ENCODE measurements at regions not wholly inside any gene's neighbourhood (a gene's known extent, or its start where the extent isn't known, plus 50 kb on each side); places are given as distances from the start of the nearest gene placed in this dataset.
"Not testable (repeated sequence)": the region's sequence is repeated elsewhere in the genome, so short reads cannot be mapped to it uniquely, and the experiment has no call there.

DNA sequence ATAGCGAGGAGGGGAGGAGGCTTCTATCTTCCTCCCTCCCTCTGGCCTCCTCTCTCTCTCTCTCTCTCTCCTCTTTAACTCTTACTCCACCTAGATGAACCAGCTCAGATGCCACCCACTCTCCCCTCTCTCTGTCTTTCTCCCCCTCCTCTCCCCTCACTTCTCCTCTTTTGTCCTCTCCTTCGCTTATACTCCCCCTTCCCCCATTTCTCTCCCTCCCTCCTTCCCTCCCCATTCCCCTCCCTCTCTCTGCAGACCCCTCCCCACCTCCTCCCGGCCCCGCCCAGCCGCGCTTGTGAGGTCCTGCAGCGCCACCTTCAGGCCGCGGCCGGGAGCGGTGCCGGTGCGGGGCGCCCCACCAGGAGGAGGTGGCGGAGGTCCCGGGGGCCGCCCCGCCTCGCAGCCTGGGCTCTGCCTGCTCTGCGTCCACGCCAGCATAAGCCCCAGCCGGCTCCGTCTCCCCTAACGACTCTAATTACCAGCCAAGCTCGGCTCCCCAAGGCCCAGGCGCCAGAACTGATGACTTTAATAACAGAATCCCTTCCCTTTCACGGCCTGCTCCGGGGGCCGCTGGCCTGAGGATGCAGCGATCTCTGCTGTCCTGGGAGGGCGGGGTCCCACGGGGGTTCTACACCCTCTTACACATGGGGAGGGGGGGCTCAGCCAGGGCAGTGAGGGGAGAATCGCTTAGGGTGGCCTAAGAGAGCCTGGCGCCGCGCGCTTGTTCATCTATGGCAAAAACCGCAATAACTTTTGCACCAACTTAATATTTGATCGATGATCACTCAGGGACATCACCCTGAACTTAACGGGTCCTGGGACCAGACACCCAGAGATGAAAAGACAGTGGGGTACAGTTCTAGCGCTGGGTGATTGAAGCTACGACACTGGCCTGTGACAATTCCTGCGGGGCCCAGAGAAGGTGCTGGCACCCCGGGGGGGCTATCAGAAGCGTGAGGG, 637.3 kb downstream of the MATN1 start:
- peak; percentile 67 for DNase-seq

GRCh38 chr1:30084909-30085571, 638.3 kb downstream of the MATN1 start:
- no peak for DNase-seq

GRCh38 chr1:30083800-30084464, 639.5 kb downstream of the MATN1 start:
- DNase-seq, result peak; percentile 81

GRCh38 chr1:30081379-30082102, 641.8 kb downstream of the MATN1 start:
- no peak for DNase-seq

DNA sequence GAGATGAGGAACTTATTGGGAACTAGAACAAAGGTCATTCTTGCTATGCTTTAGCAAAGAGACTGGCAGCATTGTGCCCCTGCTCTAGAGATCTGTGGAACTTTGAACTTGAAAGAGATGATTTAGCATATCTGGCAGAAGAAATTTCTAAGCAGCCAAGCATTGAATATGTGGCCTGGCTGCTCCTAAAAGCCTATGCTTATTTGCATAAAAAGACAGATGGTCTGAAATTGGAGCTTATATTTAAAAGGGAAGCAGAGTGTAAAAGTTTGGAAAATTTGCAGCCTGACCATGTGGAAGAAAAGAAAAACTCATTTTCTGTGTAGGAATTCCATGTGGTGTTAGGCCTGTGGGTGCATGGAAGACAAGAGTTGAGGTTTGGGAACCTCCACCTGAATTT, 647.5 kb downstream of the MATN1 start:
- DNase-seq, result not testable (repeated sequence)

DNA sequence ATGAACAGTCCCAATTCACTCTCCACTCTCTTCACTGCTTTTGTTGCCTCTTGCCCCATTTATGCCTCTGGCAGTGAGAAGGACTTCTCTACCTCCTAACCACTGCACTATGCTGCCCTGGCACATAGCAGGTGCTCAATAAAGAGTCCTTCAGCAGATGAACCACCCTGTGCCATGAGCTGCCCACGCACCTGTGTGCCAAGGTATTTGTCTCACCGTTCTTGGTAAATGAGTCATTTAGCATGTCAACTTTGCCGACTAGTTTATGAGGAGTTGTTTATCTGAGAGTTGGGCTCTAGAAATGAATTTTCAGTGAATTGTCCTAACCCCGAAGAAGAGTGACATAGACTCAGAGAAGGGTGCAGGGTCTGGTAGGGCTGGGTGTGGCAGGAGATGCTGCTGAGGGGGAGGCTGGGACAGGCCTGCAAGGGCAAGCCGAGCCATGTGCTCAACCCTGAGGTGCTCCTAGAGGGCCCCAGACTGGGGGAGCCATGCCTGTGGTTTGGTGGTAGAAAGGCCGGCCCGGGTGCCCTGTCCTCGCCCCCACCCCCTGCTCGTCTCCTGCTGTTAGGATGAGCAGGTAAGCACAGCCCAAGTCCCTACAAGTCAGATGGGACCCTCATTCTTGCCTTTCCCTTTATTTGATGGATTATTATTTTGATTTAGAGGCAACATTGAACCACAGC, 654.5 kb downstream of the MATN1 start:
- no peak for DNase-seq

- DNase-seq, result no peak
Observed at GRCh38 chr1:30064547-30064946, 658.8 kb downstream of the MATN1 start.

- DNase-seq, result no peak
Observed at GRCh38 chr1:30063621-30064280, 659.6 kb downstream of the MATN1 start.

DNA sequence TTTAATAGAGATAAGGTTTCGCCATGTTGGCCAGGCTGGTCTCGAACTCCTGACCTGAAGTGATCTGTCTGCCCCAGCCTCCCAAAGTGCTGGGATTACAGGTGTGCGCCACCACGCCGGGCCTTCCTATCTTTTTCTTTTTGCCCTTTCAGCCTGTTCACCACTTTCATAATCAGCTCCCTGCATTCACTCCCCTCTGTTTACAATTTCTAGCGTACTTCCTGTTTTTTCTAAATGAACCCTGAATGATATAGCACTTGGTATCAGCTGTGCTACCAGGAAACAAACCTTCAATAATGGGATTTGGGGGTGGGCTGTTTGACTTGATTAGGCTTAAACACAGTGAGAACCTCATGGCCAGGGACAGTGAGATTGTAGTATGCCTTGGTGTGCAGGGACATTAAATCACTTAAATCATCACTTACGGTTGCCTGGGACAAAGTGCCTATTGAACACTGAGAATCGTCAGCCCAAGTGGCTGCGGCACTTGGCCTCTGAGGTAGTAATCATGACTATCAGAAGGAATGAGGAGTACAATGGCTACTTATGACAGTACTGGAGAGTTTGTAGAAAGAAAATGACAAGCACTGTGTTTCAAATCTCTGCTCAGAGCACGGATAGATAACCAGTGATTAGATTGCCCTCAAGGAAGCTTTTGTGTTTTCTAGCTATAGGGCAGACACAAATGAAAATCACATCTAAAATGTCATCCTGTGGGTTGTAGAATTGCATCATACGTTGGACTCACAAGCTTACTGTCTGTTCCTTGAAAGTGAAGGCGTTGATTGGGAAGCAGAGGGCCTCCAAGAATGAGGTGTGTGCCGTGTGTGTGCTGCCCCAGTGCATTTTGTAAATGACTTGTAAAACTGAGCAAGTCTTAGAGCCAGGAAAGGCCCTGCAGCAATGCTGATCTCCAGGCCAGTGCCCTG, 661.8 kb downstream of the MATN1 start:
- DNase-seq, result no peak

- DNase-seq, result no peak
Observed at GRCh38 chr1:30060738-30061137, 662.6 kb downstream of the MATN1 start.

DNA sequence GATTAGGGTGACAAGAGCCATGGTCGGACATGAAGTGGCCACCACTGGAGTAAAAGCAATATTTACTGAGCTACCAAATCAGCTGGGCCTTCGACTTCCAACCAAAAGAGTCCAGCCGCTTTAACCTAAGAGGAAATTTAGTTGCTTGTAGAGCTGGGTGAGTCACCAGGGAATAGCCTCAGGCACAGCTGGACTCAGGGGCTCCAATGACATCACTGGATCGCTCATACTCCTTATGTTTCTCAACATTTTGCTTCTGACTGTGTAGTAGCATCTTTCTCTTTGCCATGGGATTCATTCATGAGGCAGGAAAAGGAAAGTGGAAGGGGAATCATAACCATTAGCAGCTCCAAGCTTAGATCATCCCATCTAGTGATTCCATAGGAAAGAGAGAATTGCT, 664.4 kb downstream of the MATN1 start:
- DNase-seq, result peak; percentile 72

- DNase-seq, result no peak
Observed at GRCh38 chr1:30054126-30054525, 669.3 kb downstream of the MATN1 start.

DNA sequence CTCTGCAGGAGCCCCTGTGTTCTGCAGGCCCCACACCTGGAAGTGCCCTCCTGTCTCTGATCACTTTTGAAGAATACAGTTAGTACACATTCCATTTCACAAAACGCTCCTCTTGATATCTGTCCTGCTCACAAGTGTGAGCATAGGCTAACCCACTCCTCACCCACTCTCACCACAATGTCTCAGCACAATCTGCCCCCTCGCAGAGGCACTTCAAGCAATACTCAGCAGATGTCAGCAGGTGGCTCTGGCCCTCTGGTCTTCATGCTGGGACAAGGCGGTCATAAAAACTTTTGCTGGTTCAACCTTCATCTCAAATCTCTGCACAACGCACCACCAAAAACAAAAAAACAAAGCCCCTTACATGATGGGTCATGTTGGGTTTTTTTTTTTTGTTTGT, 671.2 kb downstream of the MATN1 start:
- no peak for DNase-seq

DNA sequence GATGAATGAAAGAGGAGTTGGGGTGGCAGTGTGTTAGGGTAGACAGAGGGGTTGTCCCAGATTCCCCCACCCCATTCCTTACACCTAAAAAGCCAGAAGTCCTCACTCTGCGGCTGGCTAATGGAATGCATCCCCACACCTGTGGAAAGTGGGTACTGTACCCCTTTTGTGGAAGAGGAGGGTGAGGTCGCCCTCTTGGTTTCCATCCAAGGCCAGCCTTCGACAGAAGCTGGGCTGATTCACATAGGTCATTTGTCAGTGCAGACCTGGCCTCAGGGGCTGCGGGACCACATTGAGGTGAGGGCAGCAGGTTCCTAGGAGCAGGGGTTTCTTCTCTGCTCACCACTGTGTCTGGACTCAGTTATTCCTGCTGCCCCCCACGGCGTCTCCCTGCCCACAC, 671.6 kb downstream of the MATN1 start:
- DNase-seq, result no peak

DNA sequence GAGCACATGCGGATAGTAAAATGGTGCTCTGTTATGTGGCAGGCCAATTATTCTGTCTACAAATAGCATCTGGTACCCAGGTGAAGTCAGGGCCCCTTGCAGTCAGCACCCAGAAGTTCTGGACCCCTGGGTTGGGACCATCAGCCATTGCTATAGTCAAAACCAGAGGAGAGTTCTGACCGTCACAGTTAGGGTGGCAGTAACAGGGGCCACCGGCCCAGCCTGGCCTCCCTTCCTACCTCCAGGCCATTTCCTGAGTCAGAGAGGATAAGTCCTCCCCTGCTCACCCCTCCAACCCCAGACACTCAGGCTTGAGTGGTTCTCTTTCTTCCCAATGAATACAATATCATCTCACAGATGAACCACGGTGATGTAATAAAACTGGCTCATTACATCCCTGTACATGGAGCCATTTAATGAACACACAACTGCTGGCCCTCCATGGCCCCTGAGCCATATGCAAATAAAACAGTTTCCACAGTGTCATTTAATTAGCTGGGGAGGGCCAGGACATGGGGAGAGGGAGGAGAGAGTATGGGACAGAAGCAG, 673.6 kb downstream of the MATN1 start:
- DNase-seq, result no peak

DNA sequence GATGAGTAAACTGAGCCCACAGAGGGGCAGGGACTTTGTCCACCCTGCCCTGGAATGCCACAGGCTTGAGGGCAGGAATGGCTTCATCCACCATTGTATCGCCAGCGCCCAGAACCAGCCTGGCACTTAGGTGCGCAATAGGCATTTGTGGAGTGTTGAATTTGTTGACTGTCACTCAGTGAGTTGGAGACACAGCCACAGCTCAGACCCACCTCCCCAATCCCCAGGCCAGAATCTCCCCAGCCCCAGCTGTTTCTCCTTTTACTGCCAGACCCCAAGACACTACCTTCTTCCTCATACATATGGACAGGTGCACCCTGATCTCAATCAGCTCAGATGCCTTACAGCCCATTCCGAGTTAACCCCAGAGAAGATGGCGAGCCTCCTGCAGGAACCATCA, 674.5 kb downstream of the MATN1 start:
- DNase-seq, result no peak

- DNase-seq, result no peak
Observed at GRCh38 chr1:30047576-30047975, 675.8 kb downstream of the MATN1 start.

GRCh38 chr1:30046751-30047150, 676.6 kb downstream of the MATN1 start:
- no peak for DNase-seq

DNA sequence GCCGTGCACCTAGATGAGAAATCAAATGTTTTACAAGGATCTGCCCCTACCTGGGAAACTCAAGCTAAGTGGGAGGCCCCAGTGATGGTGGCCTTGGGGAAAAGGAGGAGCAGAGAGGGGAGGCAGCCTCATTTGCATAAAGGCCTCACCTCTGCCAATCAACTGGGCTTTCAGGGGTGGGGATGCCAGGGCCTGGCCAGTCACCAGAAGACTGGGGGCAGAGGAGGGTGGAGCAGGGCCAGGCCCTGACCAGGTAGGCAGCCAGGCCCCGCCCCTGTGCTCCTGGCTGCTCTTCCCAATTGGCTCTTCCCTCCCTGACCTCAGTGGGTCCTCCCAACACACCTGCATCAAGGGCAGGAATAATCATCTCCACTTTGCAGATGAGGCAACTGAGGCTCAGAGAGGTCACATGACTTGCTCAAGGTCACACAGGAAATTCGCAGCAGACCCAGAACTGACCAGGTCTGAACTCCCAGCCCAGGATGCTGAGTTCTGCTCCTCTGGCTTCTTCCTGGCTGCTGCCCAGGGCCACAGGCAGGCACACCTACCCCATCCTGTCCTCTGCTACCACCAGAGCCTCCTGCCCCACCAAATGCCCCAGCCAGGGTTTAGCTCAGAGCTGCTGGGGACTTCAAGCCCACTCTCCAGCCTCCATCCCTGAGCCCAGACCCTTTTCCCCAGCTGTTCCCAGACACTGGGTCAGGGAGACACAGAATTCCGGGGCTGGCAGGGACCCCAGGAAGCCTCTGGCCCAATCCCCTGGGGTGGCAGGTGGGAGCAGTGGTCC, 677.9 kb downstream of the MATN1 start:
- DNase-seq, result no peak
